Skeletal muscle cell (primary cell): ENCODE measurements at regions not wholly inside any gene's neighbourhood (a gene's known extent, or its start where the extent isn't known, plus 50 kb on each side); places are given as distances from the start of the nearest gene placed in this dataset.

Source experiments
- DNase-seq: peaks from one replicate; pipeline ENCODE4 v3.0.0-alpha.2; 2010; ENCODE audit warnings: low read depth
- H3K4me3 ChIP-seq: 2 replicates; pipeline ENCODE4 v1.5.1; 2011; ENCODE audit warnings: low read depth, mild to moderate bottlenecking, control low read depth, low read length, moderate library complexity

DNA sequence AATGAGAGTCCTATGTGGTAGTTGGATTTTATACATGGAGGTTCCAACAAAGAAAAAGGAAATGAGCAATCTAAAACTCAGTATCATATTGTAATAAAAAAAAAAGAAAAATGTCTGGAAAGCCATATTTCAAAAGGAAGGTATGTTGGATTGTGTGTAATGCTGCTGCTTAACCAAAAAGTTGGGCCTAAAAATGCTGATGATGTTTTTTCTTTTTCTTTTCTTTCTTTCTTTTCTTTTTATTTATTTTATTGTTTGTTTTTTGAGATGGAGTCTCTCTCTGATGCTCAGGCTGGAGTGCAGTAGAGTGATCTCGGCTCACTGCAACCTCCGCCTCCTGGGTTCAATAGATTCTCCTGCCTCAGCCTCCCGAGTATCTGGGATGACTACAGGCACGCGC, 1424.0 kb upstream of the CDH6 start:
- no peak for DNase-seq
- H3K4me3 ChIP-seq = no peak overlapping the region

DNA sequence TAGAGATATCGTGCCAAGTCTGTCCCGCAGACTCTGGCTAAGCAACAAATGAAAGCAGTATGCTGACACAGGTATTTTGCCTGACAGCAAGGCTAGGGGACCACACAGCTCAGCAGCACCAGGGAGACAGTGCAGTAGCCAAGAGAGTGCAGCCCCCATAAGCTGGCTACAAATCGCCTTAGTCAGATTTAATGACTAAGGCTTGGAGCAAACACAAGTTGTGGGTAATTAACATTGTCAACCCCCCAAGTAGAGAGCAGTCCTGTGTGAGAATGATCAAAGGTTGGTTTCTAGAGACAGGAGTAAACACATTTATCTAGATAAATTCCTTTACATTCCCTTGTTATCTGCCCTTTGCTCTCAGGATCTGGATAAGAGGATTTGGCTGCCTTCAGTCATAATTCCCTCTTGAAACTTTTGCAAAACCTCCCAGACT, 1434.5 kb upstream of the CDH6 start:
- H3K4me3 ChIP-seq = no peak overlapping the region
- DNase-seq = no peak

DNA sequence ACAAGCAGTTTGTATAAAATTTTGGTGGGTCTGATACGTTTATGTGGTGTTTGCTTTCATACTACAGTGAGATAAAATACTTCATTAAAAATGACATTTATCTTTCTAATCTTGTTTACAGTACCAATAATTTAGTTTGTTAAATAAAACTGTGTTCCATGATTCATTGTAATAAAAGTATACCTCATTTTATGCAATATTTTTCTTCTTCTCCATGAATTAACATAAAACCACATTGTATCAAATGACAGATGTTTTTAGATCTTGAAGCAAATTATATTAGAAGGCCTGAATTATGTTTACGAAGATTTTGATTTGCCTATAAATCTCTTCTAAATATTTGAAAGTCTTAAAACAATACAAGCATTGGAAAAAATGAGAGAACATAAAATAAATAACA, 1443.0 kb upstream of the CDH6 start:
- H3K4me3 ChIP-seq = no peak overlapping the region
- DNase-seq = no peak

DNA sequence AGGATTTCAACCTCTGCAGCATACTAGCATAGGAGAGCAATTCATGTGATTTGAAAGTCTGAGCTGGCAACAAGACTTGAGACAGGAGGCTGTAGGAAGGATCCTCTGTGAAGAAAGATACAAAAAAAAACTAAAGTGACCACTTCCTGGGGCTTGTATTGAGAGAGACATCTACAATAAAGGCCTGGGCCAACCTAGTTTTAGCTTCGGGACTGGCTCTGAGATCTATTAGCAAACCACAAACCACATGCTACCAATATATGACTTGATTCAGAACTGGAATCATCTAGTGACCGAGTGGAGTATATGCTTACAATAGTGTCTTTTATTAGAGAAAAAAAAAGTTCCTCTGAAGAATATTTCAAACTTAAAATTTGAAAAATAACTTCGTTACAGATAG, 1448.9 kb upstream of the CDH6 start:
- DNase-seq = no peak

DNA sequence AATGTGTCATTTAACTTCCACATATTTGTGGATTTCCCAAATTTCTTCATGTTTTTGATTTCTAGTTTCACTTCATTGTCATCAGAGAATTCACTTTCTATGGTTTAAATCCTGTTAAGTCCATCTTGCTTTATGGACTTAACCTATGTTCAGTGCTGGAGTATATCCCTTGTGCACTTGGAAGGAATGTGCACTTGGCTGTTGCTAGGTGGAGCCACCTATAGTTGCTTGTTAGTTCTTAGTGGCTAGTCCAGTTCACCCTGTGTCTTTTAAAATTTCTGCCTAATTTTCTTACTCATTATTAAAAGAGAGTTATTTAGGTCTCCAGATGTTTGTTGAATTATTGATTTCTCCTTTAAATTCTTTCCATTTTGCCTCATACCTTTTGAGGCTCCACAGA, 1472.5 kb upstream of the CDH6 start:
- H3K4me3 ChIP-seq = no peak overlapping the region
- DNase-seq = no peak

More for the DNA sequence above, 1448.9 kb upstream of the CDH6 start:
- H3K4me3 ChIP-seq = no peak overlapping the region

DNA sequence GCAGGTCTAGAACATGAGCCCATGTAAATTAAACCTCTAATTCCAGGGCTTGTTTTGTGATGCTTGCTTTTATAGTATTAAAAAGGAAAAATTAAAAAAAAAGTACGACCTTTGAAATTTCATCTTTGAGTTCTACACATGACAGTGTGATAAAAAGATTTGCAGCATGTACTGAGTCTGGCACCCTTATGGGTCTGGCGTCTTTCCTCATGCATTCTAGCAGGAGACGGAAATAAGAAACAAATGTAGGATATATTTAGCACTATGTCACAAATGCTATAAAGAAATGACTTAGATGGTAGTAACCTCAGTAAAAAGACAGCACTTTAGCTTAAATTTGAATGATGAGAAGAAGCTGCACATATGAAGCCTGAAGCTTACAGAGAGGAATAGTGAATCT, 1474.3 kb upstream of the CDH6 start:
- H3K4me3 ChIP-seq = no peak overlapping the region

DNA sequence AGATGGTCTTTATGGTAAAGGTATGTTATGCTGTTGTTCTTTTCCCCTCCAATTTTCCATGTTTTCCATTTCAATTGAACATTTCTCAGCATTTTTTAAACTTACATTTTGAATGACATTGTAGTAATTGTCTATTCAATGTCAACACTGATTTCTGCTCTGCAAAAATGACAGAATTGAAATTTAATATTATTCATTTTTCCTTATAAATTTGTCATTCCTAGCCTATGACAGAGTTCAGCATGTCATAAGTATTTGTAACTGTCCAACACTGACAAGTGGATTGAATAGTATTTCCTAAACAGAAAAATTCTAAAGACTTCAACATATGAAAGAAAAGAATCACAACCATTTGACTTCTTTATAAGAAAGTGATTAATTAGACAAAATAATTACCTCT, 1478.3 kb upstream of the CDH6 start:
- H3K4me3 ChIP-seq = no peak overlapping the region
- DNase-seq = no peak

More for the DNA sequence above, 1474.3 kb upstream of the CDH6 start:
- DNase-seq = no peak

DNA sequence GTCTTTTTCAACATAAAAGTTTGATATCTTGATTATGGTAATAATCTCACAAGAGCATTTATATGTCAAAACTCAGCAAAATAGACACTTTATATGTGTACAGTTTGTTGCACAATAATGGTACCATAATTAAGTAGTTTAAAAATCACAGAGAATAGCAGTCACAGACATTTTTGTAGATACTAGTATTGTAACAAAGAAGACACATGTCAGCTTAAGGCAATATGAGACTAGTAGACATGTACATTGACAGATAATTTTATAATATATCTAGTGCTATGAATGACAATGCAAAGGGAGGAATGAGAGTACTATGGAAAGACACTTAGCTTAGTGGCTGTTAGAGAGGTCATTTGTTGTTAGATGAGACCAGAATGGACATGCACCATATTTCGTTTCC, 1490.6 kb upstream of the CDH6 start:
- no peak for DNase-seq
- H3K4me3 ChIP-seq = no peak overlapping the region

DNA sequence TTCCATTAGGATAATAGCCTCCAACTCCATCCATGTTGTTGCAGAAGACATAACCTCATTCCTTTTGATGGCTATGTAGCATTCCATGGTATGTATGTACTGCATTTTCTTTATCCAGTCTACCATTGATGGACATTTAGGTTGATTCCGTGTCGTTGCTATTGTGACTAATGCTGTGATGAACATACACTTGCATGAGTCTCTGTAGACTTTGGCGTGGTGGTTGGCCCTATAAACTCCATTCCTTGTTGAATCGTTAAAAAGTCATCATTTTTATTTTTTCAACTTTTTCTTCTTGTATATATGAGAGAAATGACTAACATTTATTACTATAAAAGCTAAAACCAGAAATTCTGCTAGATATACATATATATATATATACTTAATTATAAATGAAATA, 1491.9 kb upstream of the CDH6 start:
- DNase-seq = no peak
- H3K4me3 ChIP-seq = no peak overlapping the region

DNA sequence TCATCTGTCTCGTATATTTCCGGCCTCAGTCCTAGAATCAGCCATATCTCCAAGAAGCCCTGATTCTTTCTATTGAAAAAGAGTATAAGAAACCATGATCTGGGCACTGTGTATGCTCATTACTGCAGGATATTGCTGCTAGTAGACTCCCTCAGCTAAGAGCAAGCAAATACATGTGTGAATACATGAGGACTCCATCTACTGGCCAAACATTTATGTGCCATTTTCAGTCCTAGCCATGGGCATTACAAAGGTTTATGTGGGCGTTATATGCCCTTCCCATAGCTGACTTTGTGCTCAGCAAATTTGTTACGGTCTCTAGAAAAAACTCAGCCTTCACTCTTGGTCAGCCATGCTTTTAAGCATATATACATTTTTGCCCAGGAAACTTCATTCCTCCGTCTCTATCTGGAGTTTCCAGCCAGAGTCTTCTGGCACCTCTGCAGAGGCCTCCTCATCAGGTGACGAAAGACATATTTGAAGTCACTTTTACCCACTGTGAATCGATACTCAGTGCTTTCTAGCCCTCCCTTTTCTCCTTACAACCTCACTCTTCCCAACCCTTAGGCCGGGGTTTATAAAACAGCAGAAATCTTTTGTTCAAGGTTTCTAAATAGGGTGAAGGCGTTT, 1495.6 kb upstream of the CDH6 start:
- DNase-seq = no peak
- H3K4me3 ChIP-seq = no peak overlapping the region

DNA sequence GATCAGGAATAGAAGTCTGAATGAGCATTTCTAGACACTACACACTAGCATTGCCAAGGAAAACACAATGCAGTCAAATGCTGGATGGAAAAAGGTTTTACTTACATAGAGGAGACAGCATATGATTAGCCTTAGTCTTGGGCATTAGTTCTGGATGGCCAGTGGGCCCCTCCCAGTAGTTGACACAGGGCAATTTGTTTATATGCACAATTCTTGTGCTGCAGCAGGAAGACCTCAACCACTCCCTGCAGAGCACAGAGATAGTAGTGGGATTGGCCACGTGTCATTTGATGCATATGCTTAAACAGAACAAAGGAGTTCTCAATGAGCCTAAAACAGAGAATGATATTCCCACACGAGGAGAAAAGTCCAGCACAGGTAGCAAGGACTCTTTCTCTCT, 1496.2 kb upstream of the CDH6 start:
- no peak overlapping the region for H3K4me3 ChIP-seq
- no peak for DNase-seq

DNA sequence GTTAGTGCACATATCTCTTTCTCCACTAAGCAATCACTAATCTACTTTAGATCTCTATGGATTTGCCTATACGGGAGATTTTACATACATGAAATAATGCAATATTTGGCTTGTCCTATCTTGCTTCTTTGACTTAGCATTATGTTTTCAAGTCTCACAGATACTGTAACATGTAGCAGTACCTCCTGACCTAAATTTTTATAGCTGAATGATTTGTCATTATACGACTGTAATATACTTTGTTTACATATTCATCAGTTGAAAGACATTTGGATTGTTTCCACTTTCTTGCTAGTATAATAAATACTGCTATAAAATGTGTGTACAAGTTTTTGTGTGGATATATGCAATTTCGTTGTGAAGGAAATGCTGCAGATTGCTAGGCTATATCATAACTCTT, 1520.8 kb upstream of the CDH6 start:
- DNase-seq = no peak
- no peak overlapping the region for H3K4me3 ChIP-seq

DNA sequence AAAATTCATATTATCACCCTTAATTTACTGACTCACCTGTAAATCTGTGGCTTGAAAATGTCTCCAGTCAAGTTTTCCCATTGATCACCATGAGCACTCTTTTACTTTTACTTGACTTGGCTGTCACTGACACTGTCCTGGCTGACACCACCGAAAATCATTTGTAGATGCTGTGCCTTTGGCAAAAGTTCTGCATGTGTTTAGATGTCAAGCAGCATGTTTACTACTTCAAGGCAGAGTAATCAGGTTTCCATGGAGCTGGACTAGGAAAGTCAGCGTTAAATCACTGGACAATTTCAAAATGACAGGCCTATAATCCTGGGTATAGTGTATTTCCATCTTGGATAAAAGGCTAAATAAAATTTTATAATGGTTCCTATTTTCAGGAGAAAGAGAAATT, 1530.6 kb upstream of the CDH6 start:
- no peak for DNase-seq
- H3K4me3 ChIP-seq = no peak overlapping the region

DNA sequence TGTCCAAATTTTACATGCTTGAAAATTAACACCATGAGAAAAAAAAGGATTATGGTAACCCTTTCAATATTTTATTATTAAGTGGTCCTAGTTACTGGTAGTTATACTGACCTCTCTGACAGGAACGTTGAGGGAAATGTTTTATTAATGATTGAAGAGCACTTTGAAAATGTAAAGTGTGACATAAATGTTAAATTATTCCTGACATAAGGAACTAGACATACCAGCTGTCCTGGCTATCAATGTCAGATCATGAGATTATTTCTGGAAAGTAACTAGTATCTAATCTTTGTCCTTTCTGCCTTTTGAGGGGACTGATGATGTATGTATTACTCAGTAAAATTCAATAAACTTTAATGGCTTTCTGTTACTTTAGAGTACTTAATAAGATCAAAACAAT, 1538.5 kb upstream of the CDH6 start:
- DNase-seq = no peak
- no peak overlapping the region for H3K4me3 ChIP-seq

DNA sequence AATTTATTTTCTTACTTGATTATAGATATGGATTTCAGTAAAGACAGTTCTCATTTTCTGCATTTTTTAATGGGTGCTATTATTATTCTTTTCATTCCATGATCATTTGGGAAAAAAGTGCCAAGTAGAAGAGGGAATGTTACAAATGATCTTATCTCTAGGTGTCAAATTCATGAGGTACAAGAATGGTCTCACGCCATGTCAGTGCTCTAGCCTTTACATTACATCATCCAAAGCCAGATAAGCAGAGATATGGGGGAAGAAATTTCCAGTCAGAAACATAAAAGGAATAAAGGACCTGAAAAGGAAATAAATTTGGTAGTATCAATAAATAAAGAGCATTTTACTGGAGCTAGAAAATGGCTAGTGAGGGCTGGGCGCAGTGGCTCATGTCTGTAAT, 1544.2 kb upstream of the CDH6 start:
- no peak overlapping the region for H3K4me3 ChIP-seq
- no peak for DNase-seq

DNA sequence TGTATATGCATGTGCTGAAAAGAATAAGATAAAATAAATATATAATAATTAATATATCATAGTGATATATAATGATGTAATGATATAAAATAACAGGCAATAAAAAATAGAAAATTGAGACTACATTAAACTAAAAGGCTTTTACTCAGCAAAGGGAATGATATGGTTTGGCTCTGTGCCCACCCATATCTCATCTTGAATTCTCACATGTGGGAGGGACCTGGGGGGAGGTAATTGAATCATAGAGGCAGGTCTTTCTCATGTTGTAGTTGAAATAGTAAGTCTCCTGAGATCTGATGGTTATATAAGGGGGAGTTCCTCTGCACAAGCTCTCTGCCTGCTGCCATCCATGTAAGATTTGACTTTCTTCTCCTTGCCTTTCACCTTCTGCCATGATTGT, 1550.9 kb upstream of the CDH6 start:
- H3K4me3 ChIP-seq = no peak overlapping the region
- DNase-seq = no peak

DNA sequence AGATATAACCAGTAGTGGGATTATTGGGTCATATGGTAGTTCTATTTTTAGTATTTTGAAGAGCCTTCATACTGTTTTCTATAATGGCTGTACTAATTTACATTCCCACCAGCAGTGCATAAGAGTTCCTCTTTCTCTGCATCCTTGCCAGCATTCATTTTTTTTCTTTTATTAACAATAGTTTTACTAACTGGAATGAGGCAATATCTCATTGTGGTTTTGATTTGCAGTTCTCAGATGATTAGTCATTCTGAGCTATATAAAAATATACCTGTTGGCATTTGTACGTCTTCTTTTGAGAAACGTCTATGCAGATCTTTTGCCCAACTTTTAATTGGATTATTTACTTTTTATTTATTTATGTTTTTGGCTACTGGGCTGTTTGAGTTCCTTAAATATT, 1579.3 kb upstream of the CDH6 start:
- no peak overlapping the region for H3K4me3 ChIP-seq
- no peak for DNase-seq

DNA sequence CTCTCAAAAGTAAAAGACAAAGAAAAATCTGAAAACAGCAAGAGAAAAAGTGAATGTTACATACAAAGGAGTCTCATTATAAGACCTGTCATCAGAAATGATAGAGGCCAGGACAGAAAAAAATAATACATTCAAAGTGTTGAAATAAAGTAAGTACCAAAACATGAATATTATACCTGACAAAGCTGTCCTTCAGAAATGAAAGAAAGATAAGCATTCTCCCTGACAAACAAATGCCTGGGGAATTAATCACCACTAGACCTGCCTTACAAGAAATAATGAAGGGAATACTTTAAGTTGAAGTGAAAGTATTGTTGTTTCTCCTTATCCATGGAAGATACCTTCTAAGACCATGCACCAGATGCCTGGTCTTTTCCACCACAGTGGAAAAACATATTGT, 1605.2 kb upstream of the CDH6 start:
- no peak overlapping the region for H3K4me3 ChIP-seq
- no peak for DNase-seq

DNA sequence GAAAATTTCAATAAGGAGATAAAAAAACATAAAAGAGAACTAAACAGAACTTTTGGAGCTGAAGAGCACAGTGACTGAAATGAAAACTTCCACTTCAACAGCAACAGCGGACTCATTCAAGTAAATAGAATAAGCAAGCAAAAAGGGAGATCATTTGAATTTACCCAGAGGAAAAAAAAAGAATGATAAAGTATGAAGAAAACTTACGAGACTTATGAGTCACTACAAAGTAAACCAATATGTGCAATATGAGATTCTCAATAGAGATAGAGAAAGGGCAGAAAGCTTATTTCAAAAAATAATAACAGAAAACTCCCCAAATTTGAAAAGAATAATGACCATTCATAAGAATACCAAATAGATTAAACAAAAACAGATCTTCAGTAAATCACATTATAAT, 1605.7 kb upstream of the CDH6 start:
- no peak overlapping the region for H3K4me3 ChIP-seq
- no peak for DNase-seq

DNA sequence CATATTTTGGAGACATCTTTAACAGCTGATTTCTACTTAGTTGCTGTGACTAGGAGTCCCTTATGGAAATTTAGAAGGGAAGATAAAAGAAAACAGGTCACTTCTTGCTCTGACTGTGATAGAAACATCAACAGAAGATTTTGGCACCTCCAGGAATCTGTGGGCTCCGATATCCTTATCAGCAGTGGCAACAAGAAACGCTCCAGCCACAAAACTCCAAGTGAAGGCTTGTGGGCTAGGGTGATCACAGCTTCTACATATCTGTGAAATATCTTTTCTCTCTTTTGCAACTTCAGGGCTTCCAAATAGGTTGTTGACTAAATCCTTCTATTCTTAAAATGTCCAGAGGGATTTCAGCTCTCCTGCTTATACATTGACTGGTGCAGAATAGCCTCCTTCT, 1625.5 kb upstream of the CDH6 start:
- no peak for DNase-seq
- no peak overlapping the region for H3K4me3 ChIP-seq

DNA sequence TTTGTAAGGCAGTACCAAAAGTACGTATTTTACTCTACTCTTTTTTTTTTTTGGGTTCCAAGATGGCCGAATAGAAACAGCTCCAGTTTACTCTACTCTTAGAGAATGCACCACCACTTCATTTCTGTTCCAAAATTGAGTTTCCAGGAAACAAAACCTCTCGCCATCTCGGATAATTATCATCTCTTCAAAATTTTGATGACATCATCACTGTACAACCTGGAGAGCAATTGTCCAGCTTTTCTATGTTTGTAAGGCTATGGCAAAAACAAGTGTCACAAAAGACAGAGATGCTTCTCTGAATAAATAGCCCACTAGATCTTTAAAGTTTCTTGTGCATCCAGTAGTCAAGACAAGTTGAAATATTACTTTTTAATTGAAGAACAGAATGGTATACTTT, 1631.9 kb upstream of the CDH6 start:
- no peak overlapping the region for H3K4me3 ChIP-seq
- no peak for DNase-seq

DNA sequence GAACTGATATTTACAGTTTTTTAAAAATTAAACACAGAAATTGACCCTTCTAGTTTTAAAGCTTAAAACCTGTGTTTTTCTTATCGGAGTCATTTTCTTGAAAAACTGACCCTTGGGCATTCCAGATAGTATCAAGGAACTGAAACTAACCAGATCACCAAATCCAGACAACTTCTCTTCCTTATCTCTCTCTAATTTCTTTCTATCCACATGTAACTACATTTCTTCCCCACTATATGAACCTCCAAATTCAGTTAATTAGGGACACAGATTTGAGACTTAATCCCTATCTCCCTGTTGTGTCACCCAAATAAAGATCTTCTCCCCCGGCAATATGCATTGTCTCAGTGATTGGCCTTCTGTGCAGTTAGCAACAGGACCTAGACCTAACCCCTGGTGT, 1643.0 kb upstream of the CDH6 start:
- no peak for DNase-seq
- H3K4me3 ChIP-seq = no peak overlapping the region
